SK-N-SH treated with all-trans-retinoic acid at 6 μM for 48 hours (cell line): ENCODE measurements at regions not wholly inside any gene's neighbourhood (a gene's known extent, or its start where the extent isn't known, plus 50 kb on each side); places are given as distances from the start of the nearest gene placed in this dataset.

ENCODE experiments used
- ATAC-seq: fragments of 200-7000 bp; cut with Tn5 transposase; 3 replicates; pipeline ENCODE4 v1.9.1; 2020; ENCODE audit warnings: mild to moderate bottlenecking, moderate library complexity
- BACH2 ChIP-seq: fragments of 250-450 bp; sonication (Bioruptor Pico); IDR thresholded peaks from 2 replicates; pipeline ENCODE4 v1.9.0; 2021; ENCODE audit warnings: mild to moderate bottlenecking, borderline replicate concordance
- CSDC2 ChIP-seq: fragments of 250-450 bp; sonication (Bioruptor Pico); IDR thresholded peaks from 2 replicates; pipeline ENCODE4 v1.5.0; 2020; ENCODE audit warnings: mild to moderate bottlenecking, moderate library complexity
- GLIS3 ChIP-seq: fragments of 250-450 bp; sonication (Bioruptor Pico); IDR thresholded peaks from 2 replicates; pipeline ENCODE4 v1.5.0; 2020; ENCODE audit warnings: mild to moderate bottlenecking, moderate library complexity
- ISL1 ChIP-seq: fragments of 250-450 bp; sonication (Bioruptor Pico); IDR thresholded peaks from 2 replicates; pipeline ENCODE4 v2.1.2; 2022; ENCODE audit warnings: mild to moderate bottlenecking, moderate library complexity
- OSR1 ChIP-seq: fragments of 250-450 bp; sonication (Bioruptor Pico); IDR thresholded peaks from 2 replicates; pipeline ENCODE4 v1.8.0; 2022; ENCODE audit warnings: moderate library complexity, mild to moderate bottlenecking, inconsistent platforms
- PATZ1 ChIP-seq: fragments of 250-450 bp; sonication (Bioruptor Pico); IDR thresholded peaks from 2 replicates; pipeline ENCODE4 v1.8.0; 2020; ENCODE audit warnings: mild to moderate bottlenecking, moderate library complexity, borderline replicate concordance
- POU6F1 ChIP-seq: fragments of 250-450 bp; sonication (Bioruptor Pico); IDR thresholded peaks from 2 replicates; pipeline ENCODE4 v1.8.0; 2021; ENCODE audit warnings: low read depth, mild to moderate bottlenecking, moderate library complexity, borderline replicate concordance
- PPARA ChIP-seq: fragments of 250-450 bp; sonication (Bioruptor Pico); IDR thresholded peaks from 2 replicates; pipeline ENCODE4 v1.5.0; 2020; ENCODE audit warnings: mild to moderate bottlenecking, borderline replicate concordance
- RARB ChIP-seq: fragments of 250-450 bp; sonication (Bioruptor Pico); IDR thresholded peaks from 2 replicates; pipeline ENCODE4 v1.8.0; 2021; ENCODE audit warnings: mild to moderate bottlenecking, moderate library complexity
- SNAI2 ChIP-seq: fragments of 250-450 bp; sonication (Bioruptor Pico); IDR thresholded peaks from 2 replicates; pipeline ENCODE4 v1.5.0; 2020; ENCODE audit warnings: mild to moderate bottlenecking, moderate library complexity
- TCF4 ChIP-seq: fragments of 250-450 bp; sonication (Bioruptor Pico); IDR thresholded peaks from 2 replicates; pipeline ENCODE4 v1.8.0; 2021; ENCODE audit warnings: mild to moderate bottlenecking, moderate library complexity, borderline replicate concordance
- TOX ChIP-seq: fragments of 250-450 bp; sonication (Bioruptor Pico); IDR thresholded peaks from 2 replicates; pipeline ENCODE4 v1.8.0; 2021; ENCODE audit warnings: mild to moderate bottlenecking, moderate library complexity, borderline replicate concordance
- TSHZ2 ChIP-seq: fragments of 250-450 bp; sonication (Bioruptor Pico); IDR thresholded peaks from 2 replicates; pipeline ENCODE4 v1.5.0; 2020; ENCODE audit warnings: mild to moderate bottlenecking, moderate library complexity
- ZC3H10 ChIP-seq: fragments of 250-450 bp; sonication (Bioruptor Pico); IDR thresholded peaks from 2 replicates; pipeline ENCODE4 v1.5.1; 2021; ENCODE audit warnings: mild to moderate bottlenecking, moderate library complexity
- ZFP3 ChIP-seq: fragments of 250-450 bp; sonication (Bioruptor Pico); IDR thresholded peaks from 2 replicates; pipeline ENCODE4 v1.5.0; 2020; ENCODE audit warnings: mild to moderate bottlenecking, moderate library complexity
- ZNF565 ChIP-seq: fragments of 450-650 bp; formaldehyde crosslinking; conservative IDR thresholded peaks from 2 replicates; pipeline ENCODE4 v1.5.0; 2020; ENCODE audit warnings: low read depth, mild to moderate bottlenecking, moderate library complexity
- ZNF70 ChIP-seq: fragments of 450-650 bp; formaldehyde crosslinking; IDR thresholded peaks from 2 replicates; pipeline ENCODE4 v1.5.0; 2020; ENCODE audit warnings: mild to moderate bottlenecking, moderate library complexity
- ZNF8 ChIP-seq: fragments of 450-650 bp; formaldehyde crosslinking; IDR thresholded peaks from 2 replicates; pipeline ENCODE4 v1.5.0; 2020; ENCODE audit warnings: mild to moderate bottlenecking, moderate library complexity
- TF ChIP-seq, protein P1 (sequence below): fragments of 250-450 bp; sonication (Bioruptor Pico); IDR thresholded peaks from 2 replicates; pipeline ENCODE4 v1.5.1; 2021; ENCODE audit warnings: mild to moderate bottlenecking, moderate library complexity
- TF ChIP-seq, protein P2 (sequence below): fragments of 250-450 bp; sonication (Bioruptor Pico); IDR thresholded peaks from 2 replicates; pipeline ENCODE4 v1.5.1; 2020; ENCODE audit warnings: low read depth, mild to moderate bottlenecking, moderate library complexity

DNA sequence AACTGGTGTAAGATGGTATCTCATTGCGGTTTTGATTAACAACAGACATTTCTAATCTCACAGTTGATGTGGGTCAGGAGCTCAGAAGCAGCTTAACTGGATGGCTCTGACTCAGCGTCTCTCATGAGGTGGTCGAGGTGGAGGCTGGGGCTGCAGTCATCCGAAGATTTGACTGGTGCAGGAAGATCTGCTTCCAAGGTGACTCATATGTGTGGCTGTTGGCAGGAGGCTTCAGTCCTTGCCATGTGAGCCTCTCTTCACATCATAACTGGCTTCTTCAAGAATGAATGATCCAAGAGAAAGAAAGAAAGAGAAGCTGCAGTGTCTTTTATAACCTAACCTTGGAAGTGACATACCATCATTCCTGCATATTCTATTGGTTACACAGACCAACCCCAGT lies 376.1 kb downstream of the SEC14L1 start:
- peak; percentile 69 for ATAC-seq
- TF ChIP-seq ZNF8 (CRISPR knock-in tag) (peak; percentile 52; the same call in 1 of the 2 replicates), SNAI2 (CRISPR knock-in tag) (no peak)

- no peak for ATAC-seq
- TF ChIP-seq ZNF70: no peak
- TF ChIP-seq GLIS3 (CRISPR knock-in tag): no peak
- TF ChIP-seq ZNF8 (CRISPR knock-in tag): no peak
- no peak for TF ChIP-seq ZFP3 (CRISPR knock-in tag)
- no peak for TF ChIP-seq ISL1 (CRISPR knock-in tag)
These were observed 380.3 kb downstream of the SEC14L1 start for GRCh38 chr17:77521076-77521475.

- ATAC-seq: no peak
- TF ChIP-seq TSHZ2 (CRISPR knock-in tag) (no peak), POU6F1 (CRISPR knock-in tag) (no peak), PPARA (no peak), ZNF565 (CRISPR knock-in tag) (no peak), ZNF70 (no peak), BACH2 (CRISPR knock-in tag) (no peak), ZC3H10 (CRISPR knock-in tag) (no peak), ZNF8 (CRISPR knock-in tag) (no peak), SNAI2 (CRISPR knock-in tag) (no peak)
- TF ChIP-seq, protein P1, sequence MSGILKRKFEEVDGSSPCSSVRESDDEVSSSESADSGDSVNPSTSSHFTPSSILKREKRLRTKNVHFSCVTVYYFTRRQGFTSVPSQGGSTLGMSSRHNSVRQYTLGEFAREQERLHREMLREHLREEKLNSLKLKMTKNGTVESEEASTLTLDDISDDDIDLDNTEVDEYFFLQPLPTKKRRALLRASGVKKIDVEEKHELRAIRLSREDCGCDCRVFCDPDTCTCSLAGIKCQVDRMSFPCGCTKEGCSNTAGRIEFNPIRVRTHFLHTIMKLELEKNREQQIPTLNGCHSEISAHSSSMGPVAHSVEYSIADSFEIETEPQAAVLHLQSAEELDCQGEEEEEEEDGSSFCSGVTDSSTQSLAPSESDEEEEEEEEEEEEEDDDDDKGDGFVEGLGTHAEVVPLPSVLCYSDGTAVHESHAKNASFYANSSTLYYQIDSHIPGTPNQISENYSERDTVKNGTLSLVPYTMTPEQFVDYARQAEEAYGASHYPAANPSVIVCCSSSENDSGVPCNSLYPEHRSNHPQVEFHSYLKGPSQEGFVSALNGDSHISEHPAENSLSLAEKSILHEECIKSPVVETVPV (CRISPR knock-in tag): no peak
These were observed 382.8 kb downstream of the SEC14L1 start for GRCh38 chr17:77523540-77523939.

DNA sequence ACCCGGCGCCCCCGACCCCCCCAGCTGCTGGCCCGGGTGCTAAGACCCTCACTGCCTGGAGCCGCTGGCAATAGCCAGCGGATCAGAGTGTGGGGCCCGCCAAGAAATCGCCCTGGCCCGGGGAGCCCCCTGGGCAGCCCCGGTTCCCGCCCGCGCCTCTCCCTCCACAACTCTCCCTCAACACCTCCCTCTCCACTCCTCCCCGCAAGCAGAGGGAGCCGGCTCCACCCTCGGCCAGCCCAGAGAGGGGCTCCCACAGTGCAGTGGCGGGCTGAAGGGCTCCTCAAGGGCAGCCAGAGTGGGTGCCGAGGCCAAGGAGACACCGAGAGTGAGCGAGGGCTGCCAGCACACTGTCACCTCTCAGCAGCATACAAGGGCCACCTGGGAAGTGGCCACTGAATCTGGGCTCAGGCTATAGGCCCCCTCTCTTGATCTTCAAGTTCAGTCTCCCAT lies 385.5 kb downstream of the SEC14L1 start:
- no peak for ATAC-seq
- TF ChIP-seq TCF4 (no peak), ZFP3 (CRISPR knock-in tag) (no peak)
- TF ChIP-seq, all 23 proteins: peak for 0

DNA sequence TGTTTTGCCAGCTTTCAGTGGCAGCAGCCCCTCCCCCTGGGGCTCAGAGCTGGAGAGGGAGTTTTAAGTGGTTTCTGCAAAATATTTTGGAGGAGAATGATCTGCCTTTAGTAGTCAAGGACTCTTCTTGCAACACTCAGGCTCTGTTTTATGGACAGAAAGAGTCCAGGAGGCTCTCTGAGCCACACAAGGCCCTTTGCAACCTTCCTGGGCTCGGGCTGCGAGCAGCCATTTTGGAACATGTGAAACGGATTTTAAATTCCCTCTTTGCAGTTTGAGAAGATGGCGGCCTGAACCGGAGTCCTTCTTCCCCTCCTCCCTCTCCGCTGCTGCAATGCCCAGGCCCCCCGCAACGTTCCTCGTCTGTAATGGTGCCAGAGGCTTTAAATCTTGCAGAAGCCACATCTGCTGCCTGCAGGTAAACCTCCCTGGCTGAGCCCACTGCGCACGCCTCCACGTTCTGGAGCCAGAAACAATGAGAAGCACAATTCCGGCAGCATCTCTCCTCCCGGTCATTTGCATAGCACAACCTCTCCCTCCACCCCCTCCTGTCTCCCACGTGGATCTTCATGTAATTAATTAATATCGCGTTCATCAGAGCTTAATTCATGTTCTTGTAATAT lies 386.1 kb downstream of the SEC14L1 start:
- TF ChIP-seq TCF4 (no peak), TOX (CRISPR knock-in tag) (no peak), CSDC2 (CRISPR knock-in tag) (no peak), POU6F1 (CRISPR knock-in tag) (no peak), OSR1 (CRISPR knock-in tag) (no peak), RARB (CRISPR knock-in tag) (no peak), BACH2 (CRISPR knock-in tag) (no peak), GLIS3 (CRISPR knock-in tag) (no peak), ZC3H10 (CRISPR knock-in tag) (no peak), ISL1 (CRISPR knock-in tag) (no peak), ZNF565 (CRISPR knock-in tag) (no peak), PATZ1 (CRISPR knock-in tag) (no peak), ZNF70 (no peak), PPARA (no peak)
- TF ChIP-seq, protein P2, sequence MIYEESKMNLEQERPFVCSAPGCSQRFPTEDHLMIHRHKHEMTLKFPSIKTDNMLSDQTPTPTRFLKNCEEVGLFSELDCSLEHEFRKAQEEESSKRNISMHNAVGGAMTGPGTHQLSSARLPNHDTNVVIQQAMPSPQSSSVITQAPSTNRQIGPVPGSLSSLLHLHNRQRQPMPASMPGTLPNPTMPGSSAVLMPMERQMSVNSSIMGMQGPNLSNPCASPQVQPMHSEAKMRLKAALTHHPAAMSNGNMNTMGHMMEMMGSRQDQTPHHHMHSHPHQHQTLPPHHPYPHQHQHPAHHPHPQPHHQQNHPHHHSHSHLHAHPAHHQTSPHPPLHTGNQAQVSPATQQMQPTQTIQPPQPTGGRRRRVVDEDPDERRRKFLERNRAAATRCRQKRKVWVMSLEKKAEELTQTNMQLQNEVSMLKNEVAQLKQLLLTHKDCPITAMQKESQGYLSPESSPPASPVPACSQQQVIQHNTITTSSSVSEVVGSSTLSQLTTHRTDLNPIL: no peak
- ATAC-seq: no peak
